Muscle layer of duodenum (tissue), 2 donors: ENCODE measurements at regions not wholly inside any gene's neighbourhood (a gene's known extent, or its start where the extent isn't known, plus 50 kb on each side); places are given as distances from the start of the nearest gene placed in this dataset.

ENCODE experiments used
- H3K27ac ChIP-seq: one replicate; pipeline ENCODE4 v1.7.0; 2013; ENCODE audit warnings: mild to moderate bottlenecking, low read length
- H3K27me3 ChIP-seq: one replicate; pipeline ENCODE4 v1.7.0; 2013; ENCODE audit warnings: low read depth, mild to moderate bottlenecking, control low read depth, low read length
- H3K36me3 ChIP-seq, 2 donors: one replicate each; pipeline ENCODE4 v1.7.0; 2013; ENCODE audit warnings: low read length in 2 of 2, control low read depth in 1 of 2, mild to moderate bottlenecking in 1 of 2; ENCODE audit not compliant: insufficient read depth in 2 of 2, control insufficient read depth in 1 of 2
- H3K4me1 ChIP-seq, 2 donors: one replicate each; pipeline ENCODE4 v1.7.0; 2013; ENCODE audit warnings: low read length in 2 of 2, mild to moderate bottlenecking in 2 of 2, control low read depth in 1 of 2, moderate library complexity in 1 of 2; ENCODE audit not compliant: insufficient read depth in 2 of 2, control insufficient read depth in 1 of 2
- H3K4me3 ChIP-seq, 2 donors: one replicate each; pipeline ENCODE4 v1.7.0; 2013; ENCODE audit warnings: low read length in 2 of 2, low read depth in 1 of 2, mild to moderate bottlenecking in 1 of 2
- H3K9me3 ChIP-seq, 2 donors: one replicate each; pipeline ENCODE4 v1.7.0; 2013; ENCODE audit warnings: low read length in 2 of 2, control low read depth in 1 of 2, mild to moderate bottlenecking in 1 of 2; ENCODE audit not compliant: control insufficient read depth in 1 of 2
- donor health status: healthy.

DNA sequence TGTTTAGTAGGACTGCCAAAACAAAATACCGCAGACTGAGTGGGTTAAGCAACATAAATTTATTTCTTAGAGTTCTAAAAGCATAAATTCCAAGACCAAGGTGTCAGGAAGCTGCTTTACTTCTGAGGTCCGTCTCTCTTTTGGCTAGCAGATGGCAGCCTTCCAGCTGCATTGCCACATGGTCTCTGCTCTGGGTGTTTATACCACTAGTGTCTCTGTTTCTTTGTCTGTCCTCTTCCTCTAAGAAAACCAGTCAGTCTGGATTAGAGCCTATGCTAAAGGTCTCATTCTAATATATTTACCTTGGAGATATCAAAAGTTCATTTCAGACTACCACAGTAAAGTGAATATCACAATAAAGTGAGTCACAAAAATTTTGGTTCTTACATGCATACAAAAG, 519.8 kb downstream of the COL11A1 start:
- H3K4me1 ChIP-seq, result no peaks in the 10 kb centered on the region
- H3K4me3 ChIP-seq, result no peak overlapping the region
- H3K27ac ChIP-seq, result no peak overlapping the region
- H3K9me3 ChIP-seq, result no peaks in the 10 kb centered on the region
- H3K36me3 ChIP-seq, result no peaks in the 10 kb centered on the region
- no peaks in the 10 kb centered on the region for H3K27me3 ChIP-seq

GRCh38 chr1:102586022-102586421, 522.3 kb downstream of the COL11A1 start:
- Histone ChIP-seq H3K4me3 (no peak overlapping the region), H3K4me1 (no peaks in the 10 kb centered on the region), H3K36me3 (no peaks in the 10 kb centered on the region), H3K27ac (no peak overlapping the region), H3K9me3 (no peaks in the 10 kb centered on the region), H3K27me3 (no peaks in the 10 kb centered on the region)

GRCh38 chr1:102580806-102581205, 527.5 kb downstream of the COL11A1 start:
- Histone ChIP-seq H3K27me3 (no peaks in the 10 kb centered on the region), H3K27ac (no peak overlapping the region), H3K4me3 (no peak overlapping the region), H3K9me3 (no peaks in the 10 kb centered on the region), H3K36me3 (no peaks in the 10 kb centered on the region), H3K4me1 (no peaks in the 10 kb centered on the region)

- H3K9me3 ChIP-seq, result no peaks in the 10 kb centered on the region
- H3K27ac ChIP-seq, result no peak overlapping the region
- no peaks in the 10 kb centered on the region for H3K27me3 ChIP-seq
- no peaks in the 10 kb centered on the region for H3K4me1 ChIP-seq
- H3K4me3 ChIP-seq, result no peak overlapping the region
- H3K36me3 ChIP-seq, result no peaks in the 10 kb centered on the region
Measured at GRCh38 chr1:102578804-102579203, 529.5 kb downstream of the COL11A1 start.

DNA sequence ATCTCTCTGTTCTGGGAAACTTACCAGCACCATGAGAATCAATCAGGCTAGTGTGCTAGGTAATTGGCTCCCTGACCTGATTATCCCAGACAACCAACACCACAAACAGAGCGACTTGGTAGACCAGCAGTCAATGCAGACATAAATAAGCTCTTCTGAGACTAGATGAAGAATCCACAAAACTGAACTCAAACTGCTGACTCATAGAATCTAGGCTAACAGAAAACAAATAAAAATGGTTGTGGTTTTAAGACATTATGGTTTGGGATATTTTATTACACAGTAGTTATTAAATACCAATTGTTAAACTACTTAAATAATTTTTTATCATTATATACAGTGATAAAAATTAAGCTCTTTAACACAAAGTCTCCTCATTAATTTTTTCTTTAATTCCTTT, 535.7 kb downstream of the COL11A1 start:
- no peak overlapping the region for H3K27ac ChIP-seq
- H3K9me3 ChIP-seq, result no peaks in the 10 kb centered on the region
- H3K27me3 ChIP-seq, result no peaks in the 10 kb centered on the region
- no peak overlapping the region for H3K4me3 ChIP-seq
- no peaks in the 10 kb centered on the region for H3K4me1 ChIP-seq
- no peaks in the 10 kb centered on the region for H3K36me3 ChIP-seq

DNA sequence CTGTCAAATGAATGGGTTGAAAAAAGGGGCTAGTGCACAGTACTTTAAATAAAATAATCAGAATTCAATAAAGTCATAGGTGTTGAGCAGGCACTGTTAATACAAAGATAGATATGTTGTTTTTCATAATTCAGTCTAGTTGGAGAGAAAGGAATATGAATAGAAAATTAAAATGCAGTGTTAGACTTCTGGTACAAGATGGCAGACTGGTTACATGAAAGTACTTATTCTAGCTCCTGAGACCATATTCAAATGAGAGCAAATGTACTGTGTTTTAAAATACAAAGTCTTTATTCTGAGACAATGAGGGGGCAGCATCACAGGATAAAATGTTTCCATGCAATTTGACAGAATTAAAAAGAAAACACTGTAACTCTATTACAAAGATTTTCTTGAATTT, 542.1 kb downstream of the COL11A1 start:
- Histone ChIP-seq H3K27ac (no peak overlapping the region), H3K36me3 (no peaks in the 10 kb centered on the region), H3K9me3 (no peaks in the 10 kb centered on the region), H3K4me3 (no peak overlapping the region), H3K4me1 (no peaks in the 10 kb centered on the region), H3K27me3 (no peaks in the 10 kb centered on the region)

DNA sequence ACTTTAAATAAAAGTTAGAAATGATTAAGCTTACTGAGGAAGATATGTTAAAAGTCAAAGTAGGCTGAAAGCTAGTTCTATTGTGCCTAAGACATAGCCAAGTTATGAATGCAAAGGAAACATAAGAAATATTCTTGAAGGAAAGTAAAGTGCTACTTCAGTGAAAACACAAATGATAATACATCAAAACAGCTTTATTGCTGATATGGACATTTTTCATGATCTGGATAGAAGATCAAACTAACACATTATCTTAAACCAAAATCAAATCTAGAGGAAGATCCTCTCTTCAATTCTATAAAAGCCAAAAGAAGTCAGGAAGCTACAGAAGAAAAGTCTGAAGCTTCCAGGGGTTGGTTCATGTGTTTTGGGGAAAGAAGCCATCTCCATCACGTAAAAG, 545.9 kb downstream of the COL11A1 start:
- Histone ChIP-seq H3K9me3 (no peaks in the 10 kb centered on the region), H3K4me3 (no peak overlapping the region), H3K36me3 (no peaks in the 10 kb centered on the region), H3K27ac (no peak overlapping the region), H3K27me3 (no peaks in the 10 kb centered on the region), H3K4me1 (no peaks in the 10 kb centered on the region)

DNA sequence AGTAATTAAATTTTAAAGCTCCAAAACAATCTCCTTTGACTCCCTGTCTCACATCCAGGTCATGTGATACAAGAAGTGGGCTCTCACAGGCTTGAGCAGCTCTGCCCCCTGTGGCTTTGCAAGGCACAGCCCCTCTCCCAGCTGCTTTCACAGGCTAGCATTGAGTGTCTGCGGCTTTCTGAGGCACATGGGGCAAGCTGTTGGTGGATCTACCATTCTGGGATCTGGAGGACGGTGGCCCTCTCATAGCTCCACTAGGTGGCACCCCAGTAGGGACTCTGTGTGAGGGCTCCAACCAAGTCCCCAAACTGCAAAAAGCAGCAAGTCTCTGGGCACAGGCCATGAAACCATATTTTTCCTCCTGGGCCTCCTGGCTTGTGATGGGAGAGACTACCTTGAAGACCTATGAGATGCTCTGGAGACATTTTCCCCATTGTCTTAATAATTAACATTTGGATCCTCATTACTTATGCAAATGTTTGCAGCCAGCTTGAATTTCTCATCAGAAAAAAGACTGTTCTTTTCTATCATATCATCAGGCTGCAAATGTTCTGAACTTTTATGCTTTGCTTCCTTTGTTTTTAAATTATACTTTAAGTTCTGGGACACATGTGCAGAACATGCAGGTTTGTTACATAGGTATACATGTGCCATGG, 554.1 kb upstream of the OLFM3 start:
- Histone ChIP-seq H3K27me3 (no peaks in the 10 kb centered on the region), H3K4me1 (no peaks in the 10 kb centered on the region), H3K4me3 (no peak overlapping the region), H3K9me3 (peaks cover 0 to 16% of the 10 kb centered on the region in 2 donors), H3K36me3 (no peaks in the 10 kb centered on the region), H3K27ac (no peak overlapping the region)

GRCh38 chr1:102546251-102546650, 549.5 kb upstream of the OLFM3 start:
- H3K27ac ChIP-seq, result no peak overlapping the region
- H3K9me3 ChIP-seq, result no peaks in the 10 kb centered on the region
- H3K27me3 ChIP-seq, result no peaks in the 10 kb centered on the region
- no peaks in the 10 kb centered on the region for H3K36me3 ChIP-seq
- H3K4me3 ChIP-seq, result no peak overlapping the region
- H3K4me1 ChIP-seq, result no peaks in the 10 kb centered on the region

GRCh38 chr1:102535829-102536505, 539.2 kb upstream of the OLFM3 start:
- H3K4me1 ChIP-seq, result no peaks in the 10 kb centered on the region
- no peak overlapping the region for H3K4me3 ChIP-seq
- no peaks in the 10 kb centered on the region for H3K36me3 ChIP-seq
- H3K27ac ChIP-seq, result no peak overlapping the region
- H3K27me3 ChIP-seq, result no peaks in the 10 kb centered on the region
- peaks cover 0 to 6% of the 10 kb centered on the region in 2 donors for H3K9me3 ChIP-seq

DNA sequence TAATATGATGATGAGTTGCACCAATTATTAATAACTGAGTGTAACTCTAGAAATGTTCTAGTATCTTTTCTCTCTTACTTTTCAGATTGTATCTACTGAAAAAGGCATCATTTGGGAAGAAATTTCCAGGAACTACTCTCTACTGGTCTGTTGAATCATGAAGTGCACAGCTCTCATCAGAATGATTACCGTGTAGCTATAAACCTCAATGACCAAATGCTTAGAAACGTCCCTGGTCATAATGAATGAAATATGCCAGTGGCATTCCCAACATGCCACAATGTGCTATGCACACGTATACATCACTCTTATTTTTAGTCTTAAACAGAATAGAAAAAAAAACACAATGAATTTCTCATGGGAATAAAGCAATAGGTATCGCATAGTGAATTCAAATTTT, 534.3 kb upstream of the OLFM3 start:
- Histone ChIP-seq H3K27me3 (no peaks in the 10 kb centered on the region), H3K4me1 (no peaks in the 10 kb centered on the region), H3K9me3 (no peaks in the 10 kb centered on the region), H3K27ac (no peak overlapping the region), H3K4me3 (no peak overlapping the region), H3K36me3 (no peaks in the 10 kb centered on the region)

DNA sequence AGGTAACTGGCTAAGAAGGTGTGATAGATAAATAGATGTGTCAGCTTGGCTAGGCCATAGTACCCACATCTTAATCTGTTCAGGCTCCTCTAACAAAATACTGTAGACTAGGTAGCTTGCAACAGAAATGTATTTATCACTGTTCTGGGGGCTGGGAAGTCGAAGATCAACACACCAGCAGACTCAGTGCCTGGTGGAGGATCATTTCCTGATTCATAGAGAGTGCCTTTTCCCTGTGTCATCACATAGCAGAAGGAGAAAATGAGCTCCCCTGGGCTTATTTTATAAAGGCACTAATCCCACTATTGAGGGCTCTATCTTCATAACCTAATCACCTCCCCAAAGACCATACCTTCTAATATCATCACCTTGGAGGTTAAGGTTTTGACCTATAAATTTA, 532.7 kb upstream of the OLFM3 start:
- H3K27me3 ChIP-seq, result no peaks in the 10 kb centered on the region
- no peak overlapping the region for H3K27ac ChIP-seq
- no peaks in the 10 kb centered on the region for H3K9me3 ChIP-seq
- H3K36me3 ChIP-seq, result no peaks in the 10 kb centered on the region
- no peaks in the 10 kb centered on the region for H3K4me1 ChIP-seq
- no peak overlapping the region for H3K4me3 ChIP-seq
